HepG2 (cell line): ENCODE measurements at regions not wholly inside any gene's neighbourhood (a gene's known extent, or its start where the extent isn't known, plus 50 kb on each side); places are given as distances from the start of the nearest gene placed in this dataset.

Experiments used
- ATF4 ChIP-seq, 2 experiments: fragments of 450-650 bp in 1 of 2; sonication (generic) in 1 of 2; formaldehyde crosslinking; IDR thresholded peaks; 2 replicates each; pipeline versions ENCODE4 v1.5.0 to v1.8.0; 2020 to 2022; ENCODE audit warnings: mild to moderate bottlenecking in 1 of 2, missing genetic modification reagents in 1 of 2
- DNMT1 ChIP-seq: sonication (generic); formaldehyde crosslinking; IDR thresholded peaks from 2 replicates; pipeline ENCODE4 v1.5.1; 2020; ENCODE audit warnings: mild to moderate bottlenecking, missing genetic modification reagents
- FOXP1 ChIP-seq, 2 experiments: fragments of 450-650 bp in 1 of 2; IDR thresholded peaks; 2 replicates each; pipeline ENCODE4 v1.6.1; 2017 to 2018; ENCODE audit warnings: antibody characterized with exemption in 1 of 2
- MAX ChIP-seq: IDR thresholded peaks from 2 replicates; pipeline ENCODE4 v1.6.1; 2012; ENCODE audit warnings: inconsistent platforms
- MIER3 ChIP-seq: IDR thresholded peaks from 2 replicates; pipeline ENCODE4 v1.6.1; 2016; ENCODE audit warnings: missing compliant biosample characterization, borderline replicate concordance
- MTF2 ChIP-seq: sonication (generic); formaldehyde crosslinking; IDR thresholded peaks from 2 replicates; pipeline ENCODE4 v1.5.0; 2020; ENCODE audit warnings: missing genetic modification reagents, borderline replicate concordance
- PHF20 ChIP-seq: sonication (generic); formaldehyde crosslinking; IDR thresholded peaks from 2 replicates; pipeline ENCODE4 v1.5.0; 2020; ENCODE audit warnings: mild to moderate bottlenecking, missing genetic modification reagents
- RFXANK ChIP-seq: IDR thresholded peaks from 2 replicates; pipeline ENCODE4 v1.6.1; 2016
- SNAPC2 ChIP-seq: sonication (generic); formaldehyde crosslinking; IDR thresholded peaks from 2 replicates; pipeline ENCODE4 v1.8.1; 2022; ENCODE audit warnings: mild to moderate bottlenecking, missing genetic modification reagents
- SOX6 ChIP-seq, 2 experiments: fragments of 450-650 bp in 1 of 2; sonication (generic) in 1 of 2; formaldehyde crosslinking in 1 of 2; IDR thresholded peaks; 2 replicates each; pipeline versions ENCODE4 v1.4.0 to v1.6.1; 2017 to 2020; ENCODE audit warnings: antibody characterized with exemption in 1 of 2, mild to moderate bottlenecking in 1 of 2, missing genetic modification reagents in 1 of 2
- TEAD3 ChIP-seq: optimal IDR thresholded peaks from 2 replicates; pipeline ENCODE3; 2016; ENCODE audit warnings: borderline replicate concordance
- TSC22D2 ChIP-seq: sonication (generic); formaldehyde crosslinking; IDR thresholded peaks from 2 replicates; pipeline ENCODE4 v1.5.1; 2020; ENCODE audit warnings: missing genetic modification reagents, mild to moderate bottlenecking, borderline replicate concordance
- ZIK1 ChIP-seq: sonication (generic); formaldehyde crosslinking; IDR thresholded peaks from 2 replicates; pipeline ENCODE4 v1.5.0; 2020; ENCODE audit warnings: mild to moderate bottlenecking, low read depth, missing genetic modification reagents, borderline replicate concordance
- ZNF235 ChIP-seq: sonication (generic); formaldehyde crosslinking; IDR thresholded peaks from 2 replicates; pipeline ENCODE4 v1.8.1; 2023; ENCODE audit warnings: mild to moderate bottlenecking, missing genetic modification reagents, borderline replicate concordance
- ZNF44 ChIP-seq: sonication (generic); formaldehyde crosslinking; IDR thresholded peaks from 2 replicates; pipeline ENCODE4 v1.5.1; 2020; ENCODE audit warnings: mild to moderate bottlenecking, missing genetic modification reagents
- ZNF577 ChIP-seq: sonication (generic); formaldehyde crosslinking; IDR thresholded peaks from 2 replicates; pipeline ENCODE4 v1.4.0; 2020; ENCODE audit warnings: mild to moderate bottlenecking, low read depth, missing genetic modification reagents, borderline replicate concordance
- ZNF878 ChIP-seq: sonication (generic); formaldehyde crosslinking; IDR thresholded peaks from 2 replicates; pipeline ENCODE4 v1.8.1; 2023; ENCODE audit warnings: mild to moderate bottlenecking, missing genetic modification reagents, moderate library complexity
- TF ChIP-seq, protein P1 (sequence below): sonication (generic); formaldehyde crosslinking; IDR thresholded peaks from 2 replicates; pipeline ENCODE4 v1.5.1; 2020; ENCODE audit warnings: mild to moderate bottlenecking, missing genetic modification reagents, moderate library complexity
- TF ChIP-seq, protein P2 (sequence below): sonication (generic); formaldehyde crosslinking; IDR thresholded peaks from 2 replicates; pipeline ENCODE4 v1.5.0; 2020; ENCODE audit warnings: mild to moderate bottlenecking, missing genetic modification reagents
- TF ChIP-seq, protein P3 (sequence below), 2 experiments: sonication (generic) in 1 of 2; formaldehyde crosslinking in 1 of 2; IDR thresholded peaks; 2 replicates each; pipeline versions ENCODE4 v1.4.0 to v1.6.1; 2018 to 2020; ENCODE audit warnings: missing genetic modification reagents in 2 of 2, borderline replicate concordance in 1 of 2, low read depth in 1 of 2, mild to moderate bottlenecking in 1 of 2, missing biosample characterization in 1 of 2

DNA sequence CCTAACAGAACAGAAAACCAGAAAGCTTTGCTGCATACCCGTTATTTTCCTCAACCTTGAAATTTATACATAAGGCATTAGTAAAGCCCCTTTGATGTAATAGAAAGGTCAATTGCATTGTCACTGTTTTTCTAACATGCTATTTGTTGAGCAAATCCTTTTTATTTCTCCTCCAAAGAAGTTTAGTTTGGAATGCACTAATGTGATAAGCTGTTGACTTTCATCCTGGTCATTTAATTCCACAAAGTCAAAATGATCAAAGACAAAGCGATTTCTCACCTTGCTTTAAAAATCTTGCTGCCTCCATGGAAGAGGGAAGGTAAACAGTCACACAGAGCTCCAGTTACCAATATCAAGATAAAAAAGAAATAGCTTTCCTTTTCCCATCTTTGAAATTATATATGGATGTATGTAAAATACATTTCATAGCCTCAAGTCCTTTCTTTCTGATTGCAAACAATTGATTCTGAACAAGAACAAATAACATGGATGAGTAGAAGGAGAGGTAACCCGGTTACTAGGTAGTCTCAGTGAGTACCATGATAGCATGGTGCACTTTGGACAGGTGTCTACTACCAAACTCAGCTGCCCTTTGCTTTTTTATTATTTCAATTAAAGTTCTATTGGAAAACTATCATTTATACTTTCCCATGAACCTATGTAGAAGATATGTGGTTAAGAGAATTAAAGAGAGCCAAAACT is 452.7 kb downstream of the STK39 start (continued):
- TF ChIP-seq ATF4 (CRISPR knock-in tag; IDR thresholded peaks at IDR 0.05), result peak in 1 of 2 experiments; percentile 32; a peak in 1 of 4 replicates
- TF ChIP-seq FOXP1 (IDR thresholded peaks at IDR 0.05), result no peak
- peak; percentile 58; the same call in 1 of the 2 replicates for TF ChIP-seq FOXP1 (CRISPR knock-in tag; IDR thresholded peaks at IDR 0.05)
- TF ChIP-seq DNMT1, result no peak
- TF ChIP-seq, protein P1, sequence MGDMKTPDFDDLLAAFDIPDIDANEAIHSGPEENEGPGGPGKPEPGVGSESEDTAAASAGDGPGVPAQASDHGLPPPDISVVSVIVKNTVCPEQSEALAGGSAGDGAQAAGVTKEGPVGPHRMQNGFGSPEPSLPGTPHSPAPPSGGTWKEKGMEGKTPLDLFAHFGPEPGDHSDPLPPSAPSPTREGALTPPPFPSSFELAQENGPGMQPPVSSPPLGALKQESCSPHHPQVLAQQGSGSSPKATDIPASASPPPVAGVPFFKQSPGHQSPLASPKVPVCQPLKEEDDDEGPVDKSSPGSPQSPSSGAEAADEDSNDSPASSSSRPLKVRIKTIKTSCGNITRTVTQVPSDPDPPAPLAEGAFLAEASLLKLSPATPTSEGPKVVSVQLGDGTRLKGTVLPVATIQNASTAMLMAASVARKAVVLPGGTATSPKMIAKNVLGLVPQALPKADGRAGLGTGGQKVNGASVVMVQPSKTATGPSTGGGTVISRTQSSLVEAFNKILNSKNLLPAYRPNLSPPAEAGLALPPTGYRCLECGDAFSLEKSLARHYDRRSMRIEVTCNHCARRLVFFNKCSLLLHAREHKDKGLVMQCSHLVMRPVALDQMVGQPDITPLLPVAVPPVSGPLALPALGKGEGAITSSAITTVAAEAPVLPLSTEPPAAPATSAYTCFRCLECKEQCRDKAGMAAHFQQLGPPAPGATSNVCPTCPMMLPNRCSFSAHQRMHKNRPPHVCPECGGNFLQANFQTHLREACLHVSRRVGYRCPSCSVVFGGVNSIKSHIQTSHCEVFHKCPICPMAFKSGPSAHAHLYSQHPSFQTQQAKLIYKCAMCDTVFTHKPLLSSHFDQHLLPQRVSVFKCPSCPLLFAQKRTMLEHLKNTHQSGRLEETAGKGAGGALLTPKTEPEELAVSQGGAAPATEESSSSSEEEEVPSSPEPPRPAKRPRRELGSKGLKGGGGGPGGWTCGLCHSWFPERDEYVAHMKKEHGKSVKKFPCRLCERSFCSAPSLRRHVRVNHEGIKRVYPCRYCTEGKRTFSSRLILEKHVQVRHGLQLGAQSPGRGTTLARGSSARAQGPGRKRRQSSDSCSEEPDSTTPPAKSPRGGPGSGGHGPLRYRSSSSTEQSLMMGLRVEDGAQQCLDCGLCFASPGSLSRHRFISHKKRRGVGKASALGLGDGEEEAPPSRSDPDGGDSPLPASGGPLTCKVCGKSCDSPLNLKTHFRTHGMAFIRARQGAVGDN, result no peak
- TF ChIP-seq SOX6 (IDR thresholded peaks at IDR 0.05), result no peak
- TF ChIP-seq SOX6 (CRISPR knock-in tag; IDR thresholded peaks at IDR 0.05), result peak; percentile 90
- TF ChIP-seq ZNF577 (CRISPR knock-in tag), result no peak
- no peak for TF ChIP-seq PHF20 (CRISPR knock-in tag)
- TF ChIP-seq TSC22D2 (CRISPR knock-in tag), result no peak
- TF ChIP-seq RFXANK (CRISPR knock-in tag), result no peak
- TF ChIP-seq ZNF44 (CRISPR knock-in tag), result no peak
- TF ChIP-seq MTF2 (CRISPR knock-in tag), result no peak
- TF ChIP-seq, protein P2, sequence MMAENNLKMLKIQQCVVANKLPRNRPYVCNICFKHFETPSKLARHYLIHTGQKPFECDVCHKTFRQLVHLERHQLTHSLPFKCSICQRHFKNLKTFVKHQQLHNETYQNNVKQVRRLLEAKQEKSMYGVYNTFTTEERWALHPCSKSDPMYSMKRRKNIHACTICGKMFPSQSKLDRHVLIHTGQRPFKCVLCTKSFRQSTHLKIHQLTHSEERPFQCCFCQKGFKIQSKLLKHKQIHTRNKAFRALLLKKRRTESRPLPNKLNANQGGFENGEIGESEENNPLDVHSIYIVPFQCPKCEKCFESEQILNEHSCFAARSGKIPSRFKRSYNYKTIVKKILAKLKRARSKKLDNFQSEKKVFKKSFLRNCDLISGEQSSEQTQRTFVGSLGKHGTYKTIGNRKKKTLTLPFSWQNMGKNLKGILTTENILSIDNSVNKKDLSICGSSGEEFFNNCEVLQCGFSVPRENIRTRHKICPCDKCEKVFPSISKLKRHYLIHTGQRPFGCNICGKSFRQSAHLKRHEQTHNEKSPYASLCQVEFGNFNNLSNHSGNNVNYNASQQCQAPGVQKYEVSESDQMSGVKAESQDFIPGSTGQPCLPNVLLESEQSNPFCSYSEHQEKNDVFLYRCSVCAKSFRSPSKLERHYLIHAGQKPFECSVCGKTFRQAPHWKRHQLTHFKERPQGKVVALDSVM (CRISPR knock-in tag), result no peak
- peak; percentile 73 for TF ChIP-seq TEAD3 (CRISPR knock-in tag)
- TF ChIP-seq ZNF235 (CRISPR knock-in tag), result no peak
- no peak for TF ChIP-seq MAX
- TF ChIP-seq, protein P3, sequence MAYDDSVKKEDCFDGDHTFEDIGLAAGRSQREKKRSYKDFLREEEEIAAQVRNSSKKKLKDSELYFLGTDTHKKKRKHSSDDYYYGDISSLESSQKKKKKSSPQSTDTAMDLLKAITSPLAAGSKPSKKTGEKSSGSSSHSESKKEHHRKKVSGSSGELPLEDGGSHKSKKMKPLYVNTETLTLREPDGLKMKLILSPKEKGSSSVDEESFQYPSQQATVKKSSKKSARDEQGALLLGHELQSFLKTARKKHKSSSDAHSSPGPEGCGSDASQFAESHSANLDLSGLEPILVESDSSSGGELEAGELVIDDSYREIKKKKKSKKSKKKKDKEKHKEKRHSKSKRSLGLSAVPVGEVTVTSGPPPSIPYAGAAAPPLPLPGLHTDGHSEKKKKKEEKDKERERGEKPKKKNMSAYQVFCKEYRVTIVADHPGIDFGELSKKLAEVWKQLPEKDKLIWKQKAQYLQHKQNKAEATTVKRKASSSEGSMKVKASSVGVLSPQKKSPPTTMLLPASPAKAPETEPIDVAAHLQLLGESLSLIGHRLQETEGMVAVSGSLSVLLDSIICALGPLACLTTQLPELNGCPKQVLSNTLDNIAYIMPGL (CRISPR knock-in tag; IDR thresholded peaks at IDR 0.05; ENCODE audit: borderline replicate concordance in 1 of 2, low read depth in 1 of 2), result no peak
- no peak for TF ChIP-seq ZIK1 (CRISPR knock-in tag)
- no peak for TF ChIP-seq MIER3 (CRISPR knock-in tag)
- 0 out of 2 replicates have a peak, but pooled peaks have one; percentile 28 for TF ChIP-seq SNAPC2 (CRISPR knock-in tag)
- no peak for TF ChIP-seq ZNF878 (CRISPR knock-in tag)
